Fibroblast of lung (primary cell): ENCODE measurements at regions not wholly inside any gene's neighbourhood (a gene's known extent, or its start where the extent isn't known, plus 50 kb on each side); places are given as distances from the start of the nearest gene placed in this dataset.
A peak's percentile ranks its signal among the peaks of the same experiment; 100 is the strongest.

Experiments used
- DNase-seq, 2 donors: peaks; one replicate each; pipeline versions ENCODE4 v3.0.0 to v3.0.0-alpha.2; 2010; ENCODE audit warnings: low read depth in 2 of 2
- H2AFZ ChIP-seq: 2 replicates; pipeline ENCODE4 v1.5.1; 2012; ENCODE audit warnings: low read length, control low read depth, inconsistent platforms
- H3K27ac ChIP-seq: 2 replicates; pipeline ENCODE4 v1.5.1; 2011; ENCODE audit warnings: low read length, control low read depth; ENCODE audit not compliant: insufficient read depth
- H3K27me3 ChIP-seq: 2 replicates; pipeline ENCODE4 v1.5.1; 2011; ENCODE audit warnings: mild to moderate bottlenecking, low read length; ENCODE audit not compliant: control insufficient read depth, insufficient read depth
- H3K36me3 ChIP-seq: 2 replicates; pipeline ENCODE4 v1.5.1; 2011; ENCODE audit warnings: low read length; ENCODE audit not compliant: control insufficient read depth, insufficient read depth
- H3K4me1 ChIP-seq: 2 replicates; pipeline ENCODE4 v1.5.1; 2011; ENCODE audit warnings: low read length; ENCODE audit not compliant: control insufficient read depth, insufficient read depth; ENCODE audit errors: extremely low read depth
- H3K4me2 ChIP-seq: 2 replicates; pipeline ENCODE4 v1.5.1; 2011; ENCODE audit warnings: low read length, control low read depth; ENCODE audit not compliant: insufficient read depth; ENCODE audit errors: extremely low read depth
- H3K4me3 ChIP-seq, 4 experiments: fragments of 200-600 bp in 1 of 4; sonication (generic) in 1 of 4; replicated peaks in 1 of 4; 2 replicates each; pipeline ENCODE4 v1.5.1; 2011 to 2016; ENCODE audit warnings: low read length in 4 of 4, low read depth in 3 of 4, mild to moderate bottlenecking in 3 of 4, control low read depth in 2 of 4, inconsistent platforms in 1 of 4, mixed read lengths in 1 of 4; ENCODE audit not compliant: insufficient read depth in 1 of 4; ENCODE audit errors: control extremely low read depth in 1 of 4
- H3K79me2 ChIP-seq: 2 replicates; pipeline ENCODE4 v1.5.1; 2012; ENCODE audit warnings: mild to moderate bottlenecking, low read length, inconsistent platforms; ENCODE audit not compliant: control insufficient read depth, insufficient read depth
- H3K9ac ChIP-seq: 2 replicates; pipeline ENCODE4 v1.5.1; 2011; ENCODE audit warnings: mild to moderate bottlenecking, low read length, control low read depth; ENCODE audit not compliant: insufficient read depth
- H3K9me3 ChIP-seq: 2 replicates; pipeline ENCODE4 v1.5.1; 2012; ENCODE audit warnings: low read depth, low read length; ENCODE audit not compliant: control insufficient read depth, insufficient read depth
- H4K20me1 ChIP-seq: 2 replicates; pipeline ENCODE4 v1.5.1; 2011; ENCODE audit warnings: low read length; ENCODE audit not compliant: control insufficient read depth, insufficient read depth; ENCODE audit errors: extremely low read depth
- EZH2 ChIP-seq: IDR thresholded peaks from 2 replicates; pipeline ENCODE4 v1.5.1; 2012; ENCODE audit warnings: low read length, control low read depth, mild to moderate bottlenecking; ENCODE audit errors: missing control alignments
- TF ChIP-seq, protein P1 (sequence below), 2 donors: IDR thresholded peaks in 1 of 2; conservative IDR thresholded peaks in 1 of 2; 1 replicate in 1 of 2; 2 replicates in 1 of 2; pipeline ENCODE4 v1.5.1; 2011 to 2012; ENCODE audit warnings: low read length in 2 of 2, control low read depth in 1 of 2, inconsistent platforms in 1 of 2, low read depth in 1 of 2, mild to moderate bottlenecking in 1 of 2

- no peaks in the 10 kb centered on the region for H3K36me3 ChIP-seq
- no peak overlapping the region for H3K27ac ChIP-seq
- peak; percentile 27 to 59 for DNase-seq
- H3K79me2 ChIP-seq = no peaks in the 10 kb centered on the region
- no peak overlapping the region for H3K4me3 ChIP-seq
- TF ChIP-seq EZH2 = no peak
- TF ChIP-seq, protein P1, sequence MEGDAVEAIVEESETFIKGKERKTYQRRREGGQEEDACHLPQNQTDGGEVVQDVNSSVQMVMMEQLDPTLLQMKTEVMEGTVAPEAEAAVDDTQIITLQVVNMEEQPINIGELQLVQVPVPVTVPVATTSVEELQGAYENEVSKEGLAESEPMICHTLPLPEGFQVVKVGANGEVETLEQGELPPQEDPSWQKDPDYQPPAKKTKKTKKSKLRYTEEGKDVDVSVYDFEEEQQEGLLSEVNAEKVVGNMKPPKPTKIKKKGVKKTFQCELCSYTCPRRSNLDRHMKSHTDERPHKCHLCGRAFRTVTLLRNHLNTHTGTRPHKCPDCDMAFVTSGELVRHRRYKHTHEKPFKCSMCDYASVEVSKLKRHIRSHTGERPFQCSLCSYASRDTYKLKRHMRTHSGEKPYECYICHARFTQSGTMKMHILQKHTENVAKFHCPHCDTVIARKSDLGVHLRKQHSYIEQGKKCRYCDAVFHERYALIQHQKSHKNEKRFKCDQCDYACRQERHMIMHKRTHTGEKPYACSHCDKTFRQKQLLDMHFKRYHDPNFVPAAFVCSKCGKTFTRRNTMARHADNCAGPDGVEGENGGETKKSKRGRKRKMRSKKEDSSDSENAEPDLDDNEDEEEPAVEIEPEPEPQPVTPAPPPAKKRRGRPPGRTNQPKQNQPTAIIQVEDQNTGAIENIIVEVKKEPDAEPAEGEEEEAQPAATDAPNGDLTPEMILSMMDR (conservative IDR thresholded peaks at IDR 0.05 in 1 of 2, IDR thresholded peaks at IDR 0.05 in 1 of 2; ENCODE audit: low read depth in 1 of 2, low read length in 2 of 2) = no peak
- H3K4me2 ChIP-seq = no peak overlapping the region
- H3K27me3 ChIP-seq = no peaks in the 10 kb centered on the region
- no peak overlapping the region for H3K9ac ChIP-seq
- H4K20me1 ChIP-seq = no peaks in the 10 kb centered on the region
- no peaks in the 10 kb centered on the region for H3K4me1 ChIP-seq
- no peak overlapping the region for H2AFZ ChIP-seq
- H3K9me3 ChIP-seq = no peaks in the 10 kb centered on the region
Measured at GRCh38 chr18:40380686-40381439, 1574.2 kb upstream of the PIK3C3 start.

GRCh38 chr18:40375837-40376236 lies 1579.2 kb upstream of the PIK3C3 start:
- no peaks in the 10 kb centered on the region for H3K36me3 ChIP-seq
- no peak overlapping the region for H2AFZ ChIP-seq
- no peak overlapping the region for H3K4me3 ChIP-seq
- no peaks in the 10 kb centered on the region for H3K79me2 ChIP-seq
- no peak overlapping the region for H3K27ac ChIP-seq
- peak; percentile 28 to 53 for DNase-seq
- H4K20me1 ChIP-seq = no peaks in the 10 kb centered on the region
- no peaks in the 10 kb centered on the region for H3K27me3 ChIP-seq
- H3K9ac ChIP-seq = no peak overlapping the region
- H3K4me1 ChIP-seq = peaks cover 3% of the 10 kb centered on the region
- no peaks in the 10 kb centered on the region for H3K9me3 ChIP-seq
- TF ChIP-seq, protein P1 (conservative IDR thresholded peaks at IDR 0.05 in 1 of 2, IDR thresholded peaks at IDR 0.05 in 1 of 2; ENCODE audit: low read depth in 1 of 2, low read length in 2 of 2) = no peak
- no peak for TF ChIP-seq EZH2
- H3K4me2 ChIP-seq = no peak overlapping the region

GRCh38 chr18:40371673-40372072 lies 1583.4 kb upstream of the PIK3C3 start:
- Histone ChIP-seq H2AFZ (no peak overlapping the region), H3K27ac (peak overlapping the region; percentile 43), H3K36me3 (no peaks in the 10 kb centered on the region), H3K4me3 (no peak overlapping the region), H3K79me2 (no peaks in the 10 kb centered on the region), H3K4me2 (no peak overlapping the region), H3K9ac (no peak overlapping the region), H3K4me1 (peaks cover 3% of the 10 kb centered on the region), H4K20me1 (no peaks in the 10 kb centered on the region), H3K27me3 (no peaks in the 10 kb centered on the region), H3K9me3 (no peaks in the 10 kb centered on the region)
- TF ChIP-seq, protein P1 (conservative IDR thresholded peaks at IDR 0.05 in 1 of 2, IDR thresholded peaks at IDR 0.05 in 1 of 2; ENCODE audit: low read depth in 1 of 2, low read length in 2 of 2) = no peak
- TF ChIP-seq EZH2 = no peak
- peak; percentile 61 to 79 for DNase-seq
